Liver (tissue), 7 donors: ENCODE measurements at regions not wholly inside any gene's neighbourhood (a gene's known extent, or its start where the extent isn't known, plus 50 kb on each side); places are given as distances from the start of the nearest gene placed in this dataset.

Experiments used
- DNase-seq: peaks from one replicate; pipeline ENCODE4 v3.0.0-alpha.2; 2017; ENCODE audit warnings: low spot score
- H3K27ac ChIP-seq, 2 donors: one replicate each; pipeline ENCODE4 v1.7.0; 2013; ENCODE audit warnings: inconsistent platforms in 2 of 2, low read length in 2 of 2, control low read depth in 1 of 2, low read depth in 1 of 2, mild to moderate bottlenecking in 1 of 2
- H3K27me3 ChIP-seq, 4 donors: one replicate each; pipeline versions ENCODE4 v1.6.1 to v1.7.0; 2013; ENCODE audit warnings: low read length in 3 of 4, inconsistent platforms in 1 of 4, mild to moderate bottlenecking in 1 of 4, moderate library complexity in 1 of 4; ENCODE audit not compliant: control insufficient read depth in 4 of 4, insufficient read depth in 4 of 4
- H3K36me3 ChIP-seq, 4 donors: one replicate each; pipeline versions ENCODE4 v1.6.1 to v1.7.0; 2013; ENCODE audit warnings: low read length in 3 of 4, mild to moderate bottlenecking in 3 of 4, low read depth in 1 of 4, moderate library complexity in 1 of 4; ENCODE audit not compliant: control insufficient read depth in 4 of 4, insufficient read depth in 3 of 4
- H3K4me1 ChIP-seq, 4 donors: one replicate each; pipeline versions ENCODE4 v1.6.1 to v1.7.0; 2013; ENCODE audit warnings: low read length in 3 of 4, mild to moderate bottlenecking in 3 of 4, moderate library complexity in 1 of 4; ENCODE audit not compliant: control insufficient read depth in 4 of 4, insufficient read depth in 4 of 4
- H3K4me3 ChIP-seq, 3 donors: one replicate each; pipeline versions ENCODE4 v1.6.1 to v1.7.0; 2013; ENCODE audit warnings: low read length in 3 of 3, control low read depth in 1 of 3, low read depth in 1 of 3, mild to moderate bottlenecking in 1 of 3
- H3K9ac ChIP-seq, 2 donors: one replicate each; pipeline ENCODE4 v1.7.0; 2013; ENCODE audit warnings: low read length in 2 of 2, mild to moderate bottlenecking in 2 of 2, moderate library complexity in 2 of 2, control low read depth in 1 of 2, low read depth in 1 of 2
- H3K9me3 ChIP-seq, 4 donors: one replicate each; pipeline versions ENCODE4 v1.6.1 to v1.7.0; 2013; ENCODE audit warnings: low read length in 3 of 4; ENCODE audit not compliant: control insufficient read depth in 4 of 4
- EGR1 ChIP-seq, 2 donors: IDR thresholded peaks; 2 replicates each; pipeline ENCODE4 v1.6.1; 2016 to 2018; ENCODE audit warnings: antibody characterized with exemption in 2 of 2, low read depth in 2 of 2
- FOXA1 ChIP-seq: IDR thresholded peaks from 2 replicates; pipeline ENCODE4 v1.6.1; 2016; ENCODE audit warnings: antibody characterized with exemption
- FOXA2 ChIP-seq: IDR thresholded peaks from 2 replicates; pipeline ENCODE4 v1.6.1; 2016; ENCODE audit warnings: antibody characterized with exemption
- GABPA ChIP-seq, 2 donors: IDR thresholded peaks in 1 of 2; conservative IDR thresholded peaks in 1 of 2; 2 replicates each; pipeline ENCODE4 v1.6.1; 2016; ENCODE audit warnings: antibody characterized with exemption in 2 of 2, mild to moderate bottlenecking in 1 of 2, moderate library complexity in 1 of 2
- HNF4A ChIP-seq, 2 donors: conservative IDR thresholded peaks; 2 replicates each; pipeline ENCODE4 v1.6.1; 2016; ENCODE audit warnings: antibody characterized with exemption in 2 of 2, mild to moderate bottlenecking in 2 of 2
- HNF4G ChIP-seq: IDR thresholded peaks from 2 replicates; pipeline ENCODE4 v1.6.1; 2016; ENCODE audit warnings: antibody characterized with exemption
- JUND ChIP-seq, 2 donors: IDR thresholded peaks; 2 replicates each; pipeline ENCODE4 v1.6.1; 2016; ENCODE audit warnings: antibody characterized with exemption in 2 of 2
- NR2F2 ChIP-seq: IDR thresholded peaks from 2 replicates; pipeline ENCODE4 v1.6.1; 2016; ENCODE audit warnings: antibody characterized with exemption
- RAD21 ChIP-seq, 2 donors: IDR thresholded peaks; 2 replicates each; pipeline ENCODE4 v1.6.1; 2016; ENCODE audit warnings: antibody characterized with exemption in 2 of 2, mild to moderate bottlenecking in 2 of 2
- RXRA ChIP-seq, 2 donors: IDR thresholded peaks; 2 replicates each; pipeline ENCODE4 v1.6.1; 2017 to 2018; ENCODE audit warnings: antibody characterized with exemption in 2 of 2, mild to moderate bottlenecking in 1 of 2
- SP1 ChIP-seq: IDR thresholded peaks from 2 replicates; pipeline ENCODE4 v1.6.1; 2018; ENCODE audit warnings: antibody characterized with exemption, mild to moderate bottlenecking
- TAF1 ChIP-seq: conservative IDR thresholded peaks from 2 replicates; pipeline ENCODE4 v1.6.1; 2016; ENCODE audit warnings: antibody characterized with exemption, mild to moderate bottlenecking
- YY1 ChIP-seq: IDR thresholded peaks from 2 replicates; pipeline ENCODE4 v1.6.1; 2016; ENCODE audit warnings: antibody characterized with exemption, mild to moderate bottlenecking
- ZBTB33 ChIP-seq: IDR thresholded peaks from 2 replicates; pipeline ENCODE4 v1.6.1; 2016; ENCODE audit warnings: antibody characterized with exemption
- WGBS: extraction: QIAGEN DNeasy Blood & Tissue Kit; methylation state at CpG from one replicate; pipeline ENCODE4 v1.1.7; 2013; 5-methylcytosine and 5-hydroxymethylcytosine counted together
- TF ChIP-seq, protein P1 (sequence below): IDR thresholded peaks from 2 replicates; pipeline ENCODE4 v1.6.1; 2016; ENCODE audit warnings: antibody characterized with exemption, mild to moderate bottlenecking
- TF ChIP-seq, protein P2 (sequence below): IDR thresholded peaks from 2 replicates; pipeline ENCODE4 v1.6.1; 2016; ENCODE audit warnings: antibody characterized with exemption
- TF ChIP-seq, protein P3 (sequence below): IDR thresholded peaks from 2 replicates; pipeline ENCODE4 v1.6.1; 2016; ENCODE audit warnings: antibody characterized with exemption
- donor health status: healthy.
- donor health status: healthy.
- donor health status: healthy.
- donor health status: healthy.

- TF ChIP-seq HNF4A (conservative IDR thresholded peaks at IDR 0.05) (no peak), TAF1 (no peak), JUND (IDR thresholded peaks at IDR 0.05) (no peak), RAD21 (IDR thresholded peaks at IDR 0.05) (no peak), YY1 (no peak), RXRA (IDR thresholded peaks at IDR 0.05) (no peak), GABPA (IDR thresholded peaks at IDR 0.05 in 1 of 2, conservative IDR thresholded peaks at IDR 0.05 in 1 of 2) (no peak), HNF4G (no peak), SP1 (no peak), EGR1 (IDR thresholded peaks at IDR 0.05; ENCODE audit: low read depth in 2 of 2) (no peak), ZBTB33 (no peak), FOXA1 (no peak)
- TF ChIP-seq, protein P1, sequence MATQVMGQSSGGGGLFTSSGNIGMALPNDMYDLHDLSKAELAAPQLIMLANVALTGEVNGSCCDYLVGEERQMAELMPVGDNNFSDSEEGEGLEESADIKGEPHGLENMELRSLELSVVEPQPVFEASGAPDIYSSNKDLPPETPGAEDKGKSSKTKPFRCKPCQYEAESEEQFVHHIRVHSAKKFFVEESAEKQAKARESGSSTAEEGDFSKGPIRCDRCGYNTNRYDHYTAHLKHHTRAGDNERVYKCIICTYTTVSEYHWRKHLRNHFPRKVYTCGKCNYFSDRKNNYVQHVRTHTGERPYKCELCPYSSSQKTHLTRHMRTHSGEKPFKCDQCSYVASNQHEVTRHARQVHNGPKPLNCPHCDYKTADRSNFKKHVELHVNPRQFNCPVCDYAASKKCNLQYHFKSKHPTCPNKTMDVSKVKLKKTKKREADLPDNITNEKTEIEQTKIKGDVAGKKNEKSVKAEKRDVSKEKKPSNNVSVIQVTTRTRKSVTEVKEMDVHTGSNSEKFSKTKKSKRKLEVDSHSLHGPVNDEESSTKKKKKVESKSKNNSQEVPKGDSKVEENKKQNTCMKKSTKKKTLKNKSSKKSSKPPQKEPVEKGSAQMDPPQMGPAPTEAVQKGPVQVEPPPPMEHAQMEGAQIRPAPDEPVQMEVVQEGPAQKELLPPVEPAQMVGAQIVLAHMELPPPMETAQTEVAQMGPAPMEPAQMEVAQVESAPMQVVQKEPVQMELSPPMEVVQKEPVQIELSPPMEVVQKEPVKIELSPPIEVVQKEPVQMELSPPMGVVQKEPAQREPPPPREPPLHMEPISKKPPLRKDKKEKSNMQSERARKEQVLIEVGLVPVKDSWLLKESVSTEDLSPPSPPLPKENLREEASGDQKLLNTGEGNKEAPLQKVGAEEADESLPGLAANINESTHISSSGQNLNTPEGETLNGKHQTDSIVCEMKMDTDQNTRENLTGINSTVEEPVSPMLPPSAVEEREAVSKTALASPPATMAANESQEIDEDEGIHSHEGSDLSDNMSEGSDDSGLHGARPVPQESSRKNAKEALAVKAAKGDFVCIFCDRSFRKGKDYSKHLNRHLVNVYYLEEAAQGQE: no peak
- TF ChIP-seq, protein P2, sequence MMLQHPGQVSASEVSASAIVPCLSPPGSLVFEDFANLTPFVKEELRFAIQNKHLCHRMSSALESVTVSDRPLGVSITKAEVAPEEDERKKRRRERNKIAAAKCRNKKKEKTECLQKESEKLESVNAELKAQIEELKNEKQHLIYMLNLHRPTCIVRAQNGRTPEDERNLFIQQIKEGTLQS: no peak
- TF ChIP-seq, protein P3, sequence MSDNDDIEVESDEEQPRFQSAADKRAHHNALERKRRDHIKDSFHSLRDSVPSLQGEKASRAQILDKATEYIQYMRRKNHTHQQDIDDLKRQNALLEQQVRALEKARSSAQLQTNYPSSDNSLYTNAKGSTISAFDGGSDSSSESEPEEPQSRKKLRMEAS: no peak
- H3K9me3 ChIP-seq: no peaks in the 10 kb centered on the region
- H3K4me3 ChIP-seq: no peak overlapping the region
- H3K27me3 ChIP-seq: peaks cover 0 to 3% (median 0%) of the 10 kb centered on the region in 4 donors
- whole genome bisulfite sequencing: 73% methylated on average over 3 of the region's 3 CpGs
- H3K27ac ChIP-seq: no peak overlapping the region
- no peaks in the 10 kb centered on the region for H3K36me3 ChIP-seq
- H3K9ac ChIP-seq: no peak overlapping the region
- no peaks in the 10 kb centered on the region for H3K4me1 ChIP-seq
- no peak for DNase-seq
These were observed 322.0 kb downstream of the SUCLG1 start for GRCh38 chr2:84137034-84137433.

GRCh38 chr2:84132370-84132769 is 326.7 kb downstream of the SUCLG1 start:
- H3K9ac ChIP-seq: no peak overlapping the region
- peaks cover 0 to 3% (median 0%) of the 10 kb centered on the region in 4 donors for H3K9me3 ChIP-seq
- H3K4me3 ChIP-seq: no peak overlapping the region
- no peaks in the 10 kb centered on the region for H3K4me1 ChIP-seq
- no peaks in the 10 kb centered on the region for H3K27me3 ChIP-seq
- DNase-seq: no peak
- no peak overlapping the region for H3K27ac ChIP-seq
- WGBS: 68% methylated on average over 1 of the region's 1 CpG
- H3K36me3 ChIP-seq: no peaks in the 10 kb centered on the region
- TF ChIP-seq, protein P3: no peak
- TF ChIP-seq ZBTB33: no peak
- TF ChIP-seq RAD21 (IDR thresholded peaks at IDR 0.05): no peak
- TF ChIP-seq FOXA2: no peak
- no peak for TF ChIP-seq TAF1
- TF ChIP-seq, protein P1: no peak
- TF ChIP-seq GABPA (IDR thresholded peaks at IDR 0.05 in 1 of 2, conservative IDR thresholded peaks at IDR 0.05 in 1 of 2): no peak
- TF ChIP-seq NR2F2: no peak
- no peak for TF ChIP-seq EGR1 (IDR thresholded peaks at IDR 0.05; ENCODE audit: low read depth in 2 of 2)
